ENCODE measurements at regions not wholly inside any gene's neighbourhood (a gene's known extent, or its start where the extent isn't known, plus 50 kb on each side); places are given as distances from the start of the nearest gene placed in this dataset.

DNA sequence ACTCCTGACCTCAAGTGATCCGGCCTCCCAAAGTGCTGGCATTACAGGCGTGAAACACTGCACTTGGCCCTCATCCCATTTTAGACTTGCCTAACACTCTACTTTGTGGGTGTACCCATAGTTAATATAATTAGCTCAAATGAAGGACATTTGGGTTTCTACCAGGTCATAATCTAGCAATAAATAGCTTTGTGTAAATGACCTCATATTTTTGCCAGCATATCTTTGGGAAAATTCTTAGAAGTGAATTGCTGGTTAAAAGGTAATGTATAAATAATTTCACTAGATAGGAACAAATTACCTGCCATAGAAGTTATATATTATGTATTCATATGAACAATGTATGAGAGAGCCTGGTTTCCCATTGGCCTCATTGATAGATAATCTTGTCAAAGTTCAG lies 206.0 kb downstream of the DIPK2A start:
- TF ChIP-seq, protein P1, sequence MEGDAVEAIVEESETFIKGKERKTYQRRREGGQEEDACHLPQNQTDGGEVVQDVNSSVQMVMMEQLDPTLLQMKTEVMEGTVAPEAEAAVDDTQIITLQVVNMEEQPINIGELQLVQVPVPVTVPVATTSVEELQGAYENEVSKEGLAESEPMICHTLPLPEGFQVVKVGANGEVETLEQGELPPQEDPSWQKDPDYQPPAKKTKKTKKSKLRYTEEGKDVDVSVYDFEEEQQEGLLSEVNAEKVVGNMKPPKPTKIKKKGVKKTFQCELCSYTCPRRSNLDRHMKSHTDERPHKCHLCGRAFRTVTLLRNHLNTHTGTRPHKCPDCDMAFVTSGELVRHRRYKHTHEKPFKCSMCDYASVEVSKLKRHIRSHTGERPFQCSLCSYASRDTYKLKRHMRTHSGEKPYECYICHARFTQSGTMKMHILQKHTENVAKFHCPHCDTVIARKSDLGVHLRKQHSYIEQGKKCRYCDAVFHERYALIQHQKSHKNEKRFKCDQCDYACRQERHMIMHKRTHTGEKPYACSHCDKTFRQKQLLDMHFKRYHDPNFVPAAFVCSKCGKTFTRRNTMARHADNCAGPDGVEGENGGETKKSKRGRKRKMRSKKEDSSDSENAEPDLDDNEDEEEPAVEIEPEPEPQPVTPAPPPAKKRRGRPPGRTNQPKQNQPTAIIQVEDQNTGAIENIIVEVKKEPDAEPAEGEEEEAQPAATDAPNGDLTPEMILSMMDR (IDR thresholded peaks at IDR 0.05), result no peak
- no peak for TF ChIP-seq POLR2AphosphoS5 (IDR thresholded peaks at IDR 0.05)
- no peak for TF ChIP-seq POLR2A (IDR thresholded peaks at IDR 0.05)
